ENCODE measurements at regions not wholly inside any gene's neighbourhood (a gene's known extent, or its start where the extent isn't known, plus 50 kb on each side); places are given as distances from the start of the nearest gene placed in this dataset.

DNA sequence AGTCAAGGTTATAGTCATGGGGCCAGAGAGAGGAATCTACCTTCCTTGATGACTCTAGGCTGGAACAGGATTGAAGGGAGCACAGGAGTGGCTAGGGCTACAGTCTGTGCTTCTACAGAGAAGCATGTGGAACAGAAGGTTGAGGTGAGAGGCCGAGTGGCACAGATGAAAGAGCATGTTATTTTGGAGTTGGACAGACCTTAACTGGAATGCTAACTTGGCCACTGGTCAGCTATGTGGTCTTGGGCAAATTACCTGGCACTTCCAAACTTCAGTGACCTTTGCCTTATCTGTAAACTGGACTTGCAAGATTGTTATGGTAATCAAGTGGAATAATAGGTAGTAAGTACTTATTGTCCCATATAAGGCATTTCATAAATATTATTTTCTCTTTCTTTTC lies 252.7 kb downstream of the KCNRG start:
- TF ChIP-seq POLR2A (IDR thresholded peaks at IDR 0.05), result no peak
- TF ChIP-seq, protein P1, sequence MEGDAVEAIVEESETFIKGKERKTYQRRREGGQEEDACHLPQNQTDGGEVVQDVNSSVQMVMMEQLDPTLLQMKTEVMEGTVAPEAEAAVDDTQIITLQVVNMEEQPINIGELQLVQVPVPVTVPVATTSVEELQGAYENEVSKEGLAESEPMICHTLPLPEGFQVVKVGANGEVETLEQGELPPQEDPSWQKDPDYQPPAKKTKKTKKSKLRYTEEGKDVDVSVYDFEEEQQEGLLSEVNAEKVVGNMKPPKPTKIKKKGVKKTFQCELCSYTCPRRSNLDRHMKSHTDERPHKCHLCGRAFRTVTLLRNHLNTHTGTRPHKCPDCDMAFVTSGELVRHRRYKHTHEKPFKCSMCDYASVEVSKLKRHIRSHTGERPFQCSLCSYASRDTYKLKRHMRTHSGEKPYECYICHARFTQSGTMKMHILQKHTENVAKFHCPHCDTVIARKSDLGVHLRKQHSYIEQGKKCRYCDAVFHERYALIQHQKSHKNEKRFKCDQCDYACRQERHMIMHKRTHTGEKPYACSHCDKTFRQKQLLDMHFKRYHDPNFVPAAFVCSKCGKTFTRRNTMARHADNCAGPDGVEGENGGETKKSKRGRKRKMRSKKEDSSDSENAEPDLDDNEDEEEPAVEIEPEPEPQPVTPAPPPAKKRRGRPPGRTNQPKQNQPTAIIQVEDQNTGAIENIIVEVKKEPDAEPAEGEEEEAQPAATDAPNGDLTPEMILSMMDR (IDR thresholded peaks at IDR 0.05), result no peak
